Hepatocyte (in vitro differentiated cells): ENCODE measurements at regions not wholly inside any gene's neighbourhood (a gene's known extent, or its start where the extent isn't known, plus 50 kb on each side); places are given as distances from the start of the nearest gene placed in this dataset.

Source experiments
- DNase-seq: peaks from one replicate; pipeline ENCODE4 v3.0.0-alpha.2; 2016; ENCODE audit warnings: low spot score
- H2AFZ ChIP-seq: fragments of 200-600 bp; sonication (generic); 2 replicates; pipeline ENCODE4 v1.6.0; 2016; ENCODE audit warnings: antibody characterized with exemption, mild to moderate bottlenecking
- H3K27ac ChIP-seq: fragments of 200-600 bp; sonication (generic); 2 replicates; pipeline ENCODE4 v1.5.1; 2016; ENCODE audit warnings: mild to moderate bottlenecking
- H3K27me3 ChIP-seq: fragments of 200-600 bp; sonication (generic); 2 replicates; pipeline ENCODE4 v1.6.1; 2016
- H3K36me3 ChIP-seq: fragments of 200-600 bp; sonication (generic); replicated peaks from 2 replicates; pipeline ENCODE4 v1.5.1; 2016; ENCODE audit warnings: low read depth; ENCODE audit not compliant: insufficient read depth
- H3K4me1 ChIP-seq: fragments of 200-600 bp; sonication (generic); 2 replicates; pipeline ENCODE4 v1.5.1; 2016; ENCODE audit warnings: mild to moderate bottlenecking, moderate library complexity; ENCODE audit not compliant: insufficient read depth
- H3K4me2 ChIP-seq: fragments of 200-600 bp; sonication (generic); 2 replicates; pipeline ENCODE4 v1.6.0; 2016
- H3K4me3 ChIP-seq: fragments of 200-600 bp; sonication (generic); 2 replicates; pipeline ENCODE4 v1.5.1; 2016; ENCODE audit warnings: mild to moderate bottlenecking
- H3K79me2 ChIP-seq: fragments of 200-600 bp; sonication (generic); 2 replicates; pipeline ENCODE4 v1.6.0; 2017; ENCODE audit warnings: mild to moderate bottlenecking
- H3K9me2 ChIP-seq: fragments of 200-600 bp; sonication (generic); replicated peaks from 2 replicates; pipeline ENCODE4 v1.6.0; 2017; ENCODE audit warnings: mild to moderate bottlenecking; ENCODE audit not compliant: insufficient read depth
- H3K9me3 ChIP-seq: fragments of 200-600 bp; sonication (generic); 2 replicates; pipeline ENCODE4 v1.5.1; 2016; ENCODE audit warnings: low read depth, mild to moderate bottlenecking
- H4K20me1 ChIP-seq: fragments of 200-600 bp; sonication (generic); 2 replicates; pipeline ENCODE4 v1.6.0; 2016; ENCODE audit warnings: mild to moderate bottlenecking; ENCODE audit not compliant: insufficient read depth, poor library complexity, severe bottlenecking
- EZH2 ChIP-seq: fragments of 200-600 bp; sonication (generic); IDR thresholded peaks from 2 replicates; pipeline ENCODE4 v1.6.1; 2016; ENCODE audit warnings: antibody characterized with exemption, mild to moderate bottlenecking, borderline replicate concordance
- EZH2phosphoT487 ChIP-seq: fragments of 200-600 bp; sonication (generic); IDR thresholded peaks from one replicate; pipeline ENCODE4 v1.6.1; 2018; ENCODE audit warnings: antibody characterized with exemption, mild to moderate bottlenecking, low read depth, moderate library complexity; ENCODE audit not compliant: unreplicated experiment, severe bottlenecking
- WGBS: methylation state at CpG from one replicate; pipeline ENCODE4 v1.1.6; 2016; ENCODE audit warnings: low lambda C conversion rate; ENCODE audit errors: missing lambda C conversion rate; 5-methylcytosine and 5-hydroxymethylcytosine counted together
- TF ChIP-seq, protein P1 (sequence below): fragments of 200-600 bp; sonication (generic); IDR thresholded peaks from 2 replicates; pipeline ENCODE4 v1.5.1; 2016; ENCODE audit warnings: antibody characterized with exemption, mild to moderate bottlenecking; ENCODE audit not compliant: poor library complexity

- no peak overlapping the region for H3K4me3 ChIP-seq
- H4K20me1 ChIP-seq: no peaks in the 10 kb centered on the region
- no peaks in the 10 kb centered on the region for H3K79me2 ChIP-seq
- DNase-seq: no peak
- WGBS: 43% methylated on average over 2 of the region's 2 CpGs
- no peaks in the 10 kb centered on the region for H3K9me3 ChIP-seq
- no peaks in the 10 kb centered on the region for H3K27me3 ChIP-seq
- no peak overlapping the region for H2AFZ ChIP-seq
- no peaks in the 10 kb centered on the region for H3K9me2 ChIP-seq
- H3K27ac ChIP-seq: no peak overlapping the region
- H3K36me3 ChIP-seq: no peaks in the 10 kb centered on the region
- TF ChIP-seq EZH2phosphoT487: no peak
- TF ChIP-seq, protein P1, sequence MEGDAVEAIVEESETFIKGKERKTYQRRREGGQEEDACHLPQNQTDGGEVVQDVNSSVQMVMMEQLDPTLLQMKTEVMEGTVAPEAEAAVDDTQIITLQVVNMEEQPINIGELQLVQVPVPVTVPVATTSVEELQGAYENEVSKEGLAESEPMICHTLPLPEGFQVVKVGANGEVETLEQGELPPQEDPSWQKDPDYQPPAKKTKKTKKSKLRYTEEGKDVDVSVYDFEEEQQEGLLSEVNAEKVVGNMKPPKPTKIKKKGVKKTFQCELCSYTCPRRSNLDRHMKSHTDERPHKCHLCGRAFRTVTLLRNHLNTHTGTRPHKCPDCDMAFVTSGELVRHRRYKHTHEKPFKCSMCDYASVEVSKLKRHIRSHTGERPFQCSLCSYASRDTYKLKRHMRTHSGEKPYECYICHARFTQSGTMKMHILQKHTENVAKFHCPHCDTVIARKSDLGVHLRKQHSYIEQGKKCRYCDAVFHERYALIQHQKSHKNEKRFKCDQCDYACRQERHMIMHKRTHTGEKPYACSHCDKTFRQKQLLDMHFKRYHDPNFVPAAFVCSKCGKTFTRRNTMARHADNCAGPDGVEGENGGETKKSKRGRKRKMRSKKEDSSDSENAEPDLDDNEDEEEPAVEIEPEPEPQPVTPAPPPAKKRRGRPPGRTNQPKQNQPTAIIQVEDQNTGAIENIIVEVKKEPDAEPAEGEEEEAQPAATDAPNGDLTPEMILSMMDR: no peak
- no peak for TF ChIP-seq EZH2
- H3K4me2 ChIP-seq: no peak overlapping the region
- peaks cover 8% of the 10 kb centered on the region for H3K4me1 ChIP-seq
Observed at GRCh38 chr1:200292699-200293098, 117.1 kb downstream of the ZNF281 start.

DNA sequence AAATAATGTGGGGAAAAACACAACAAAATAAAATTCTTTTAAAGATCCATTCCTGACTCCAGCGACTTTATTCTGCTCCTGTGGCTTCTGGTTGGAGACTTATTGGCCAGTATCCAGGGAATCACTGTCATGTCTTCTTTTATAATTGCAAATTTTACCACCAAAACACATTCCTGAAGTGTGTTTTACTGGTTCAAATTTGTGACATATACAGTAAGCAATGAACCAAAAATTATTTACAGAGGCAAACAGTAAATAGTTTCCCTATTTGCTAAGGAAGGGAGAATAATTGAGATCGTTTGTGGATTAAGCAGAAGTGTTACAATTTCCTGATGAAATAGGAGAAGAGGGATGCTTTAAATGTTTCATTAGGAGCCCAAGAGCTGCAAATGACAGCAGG is 118.7 kb downstream of the ZNF281 start:
- no peak for DNase-seq
- H2AFZ ChIP-seq: no peak overlapping the region
- 74% methylated on average over 2 of the region's 2 CpGs for WGBS

GRCh38 chr1:200290010-200290685 is 119.7 kb downstream of the ZNF281 start:
- Histone ChIP-seq H3K27me3 (no peaks in the 10 kb centered on the region), H3K4me3 (no peak overlapping the region), H3K4me2 (no peak overlapping the region), H3K9me3 (no peaks in the 10 kb centered on the region), H3K27ac (no peak overlapping the region), H3K79me2 (no peaks in the 10 kb centered on the region), H3K36me3 (no peaks in the 10 kb centered on the region), H2AFZ (no peak overlapping the region), H3K9me2 (no peaks in the 10 kb centered on the region), H4K20me1 (no peaks in the 10 kb centered on the region), H3K4me1 (no peaks in the 10 kb centered on the region)
- 47% methylated on average over 5 of the region's 5 CpGs for WGBS
- TF ChIP-seq, protein P1: no peak
- TF ChIP-seq EZH2 (no peak), EZH2phosphoT487 (no peak)
- no peak for DNase-seq

More for the DNA sequence above, 118.7 kb downstream of the ZNF281 start:
- no peaks in the 10 kb centered on the region for H3K9me2 ChIP-seq
- peaks cover 8% of the 10 kb centered on the region for H3K4me1 ChIP-seq
- no peaks in the 10 kb centered on the region for H4K20me1 ChIP-seq
- H3K79me2 ChIP-seq: no peaks in the 10 kb centered on the region
- no peaks in the 10 kb centered on the region for H3K27me3 ChIP-seq
- H3K36me3 ChIP-seq: no peaks in the 10 kb centered on the region
- no peak overlapping the region for H3K4me2 ChIP-seq
- H3K9me3 ChIP-seq: no peaks in the 10 kb centered on the region
- TF ChIP-seq, protein P1: no peak
- TF ChIP-seq EZH2 (no peak), EZH2phosphoT487 (no peak)
- no peak overlapping the region for H3K4me3 ChIP-seq
- H3K27ac ChIP-seq: no peak overlapping the region
